ENCODE measurements at regions not wholly inside any gene's neighbourhood (a gene's known extent, or its start where the extent isn't known, plus 50 kb on each side); places are given as distances from the start of the nearest gene placed in this dataset.
"Not testable (repeated sequence)": the region's sequence is repeated elsewhere in the genome, so short reads cannot be mapped to it uniquely, and the experiment has no call there.

GRCh38 chr20:50448625-50449403, 61.4 kb upstream of the PTPN1 start:
- DNase-seq (ENCODE audit: low read depth) = peak; percentile 90

GRCh38 chr20:50449738-50450492, 60.3 kb upstream of the PTPN1 start:
- no peak for DNase-seq (ENCODE audit: low read depth)

GRCh38 chr20:50450493-50450826, 59.7 kb upstream of the PTPN1 start:
- DNase-seq (ENCODE audit: low read depth) = no peak

- DNase-seq (ENCODE audit: low read depth) = peak; percentile 95
These were observed 59.1 kb upstream of the PTPN1 start for GRCh38 chr20:50450881-50451752.

GRCh38 chr20:50451792-50452425, 58.3 kb upstream of the PTPN1 start:
- DNase-seq (ENCODE audit: low read depth) = not testable (repeated sequence)

- no peak for DNase-seq (ENCODE audit: low read depth)
These were observed 56.5 kb upstream of the PTPN1 start for GRCh38 chr20:50453533-50454244.

GRCh38 chr20:50455245-50455644, 54.9 kb upstream of the PTPN1 start:
- not testable (repeated sequence) for DNase-seq (ENCODE audit: low read depth)

- DNase-seq (ENCODE audit: low read depth) = no peak
These were observed 54.3 kb upstream of the PTPN1 start for GRCh38 chr20:50455656-50456451.

- no peak for DNase-seq (ENCODE audit: low read depth)
These were observed 53.5 kb upstream of the PTPN1 start for GRCh38 chr20:50456452-50457324.

- no peak for DNase-seq (ENCODE audit: low read depth)
These were observed 50.9 kb upstream of the PTPN1 start for GRCh38 chr20:50459124-50459918.

GRCh38 chr20:50460115-50460607, 50.0 kb upstream of the PTPN1 start:
- DNase-seq (ENCODE audit: low read depth) = no peak
